GM12873 (cell line): ENCODE measurements at regions not wholly inside any gene's neighbourhood (a gene's known extent, or its start where the extent isn't known, plus 50 kb on each side); places are given as distances from the start of the nearest gene placed in this dataset.

ENCODE experiments used
- TF ChIP-seq, protein P1 (sequence below): IDR thresholded peaks from 2 replicates; pipeline ENCODE4 v1.5.1; 2012; ENCODE audit warnings: low read depth, mild to moderate bottlenecking, moderate library complexity, low read length, control low read depth; ENCODE audit not compliant: insufficient read depth; ENCODE audit errors: missing control alignments

GRCh38 chr22:16131918-16132317 is 442.1 kb downstream of the POTEH start:
- TF ChIP-seq, protein P1, sequence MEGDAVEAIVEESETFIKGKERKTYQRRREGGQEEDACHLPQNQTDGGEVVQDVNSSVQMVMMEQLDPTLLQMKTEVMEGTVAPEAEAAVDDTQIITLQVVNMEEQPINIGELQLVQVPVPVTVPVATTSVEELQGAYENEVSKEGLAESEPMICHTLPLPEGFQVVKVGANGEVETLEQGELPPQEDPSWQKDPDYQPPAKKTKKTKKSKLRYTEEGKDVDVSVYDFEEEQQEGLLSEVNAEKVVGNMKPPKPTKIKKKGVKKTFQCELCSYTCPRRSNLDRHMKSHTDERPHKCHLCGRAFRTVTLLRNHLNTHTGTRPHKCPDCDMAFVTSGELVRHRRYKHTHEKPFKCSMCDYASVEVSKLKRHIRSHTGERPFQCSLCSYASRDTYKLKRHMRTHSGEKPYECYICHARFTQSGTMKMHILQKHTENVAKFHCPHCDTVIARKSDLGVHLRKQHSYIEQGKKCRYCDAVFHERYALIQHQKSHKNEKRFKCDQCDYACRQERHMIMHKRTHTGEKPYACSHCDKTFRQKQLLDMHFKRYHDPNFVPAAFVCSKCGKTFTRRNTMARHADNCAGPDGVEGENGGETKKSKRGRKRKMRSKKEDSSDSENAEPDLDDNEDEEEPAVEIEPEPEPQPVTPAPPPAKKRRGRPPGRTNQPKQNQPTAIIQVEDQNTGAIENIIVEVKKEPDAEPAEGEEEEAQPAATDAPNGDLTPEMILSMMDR = no peak

DNA sequence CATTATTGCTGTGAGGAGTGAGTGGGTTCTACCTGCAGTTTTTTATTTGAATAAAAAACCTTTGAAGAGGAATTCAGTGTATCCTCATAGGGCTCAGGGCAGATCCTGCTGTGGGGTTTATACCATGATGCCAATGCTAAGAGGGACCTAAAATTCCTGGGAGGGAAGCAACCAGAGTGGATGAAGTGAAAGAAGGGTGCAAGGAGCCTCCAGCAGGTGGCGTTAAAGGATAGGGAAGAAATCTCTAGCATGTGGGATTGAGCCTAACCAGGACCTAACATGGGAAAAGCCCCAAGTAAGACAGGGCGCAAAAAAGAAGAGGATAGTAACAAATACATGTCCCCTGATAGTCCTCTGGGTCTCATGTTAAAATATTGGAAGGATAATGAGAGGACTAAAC is 445.7 kb downstream of the CCT8L2 start:
- TF ChIP-seq, protein P1 = peak; percentile 11
